Vagina (tissue), 2 donors: ENCODE measurements at regions not wholly inside any gene's neighbourhood (a gene's known extent, or its start where the extent isn't known, plus 50 kb on each side); places are given as distances from the start of the nearest gene placed in this dataset.

ENCODE experiments used
- CTCF ChIP-seq, 3 experiments: fragments of 450-650 bp in 2 of 3; fragments of 200-600 bp in 1 of 3; sonication (generic) in 1 of 3; IDR thresholded peaks; one replicate each; pipeline ENCODE4 v1.5.1; 2017 to 2019; ENCODE audit warnings: antibody characterized with exemption in 3 of 3, mild to moderate bottlenecking in 2 of 3, moderate library complexity in 2 of 3
- POLR2A ChIP-seq, 2 donors: fragments of 450-650 bp; IDR thresholded peaks; one replicate each; pipeline ENCODE4 v1.6.1; 2017; ENCODE audit warnings: antibody characterized with exemption in 2 of 2, mild to moderate bottlenecking in 2 of 2, moderate library complexity in 2 of 2
- POLR2AphosphoS5 ChIP-seq, 2 donors: sonication (generic); formaldehyde crosslinking; IDR thresholded peaks; one replicate each; pipeline ENCODE4 v1.9.0; 2017; ENCODE audit warnings: antibody characterized with exemption in 2 of 2, mild to moderate bottlenecking in 2 of 2, low read depth in 1 of 2; ENCODE audit not compliant: insufficient read depth in 1 of 2

GRCh38 chr10:78291722-78292121, 258.1 kb downstream of the RPS24 start:
- TF ChIP-seq POLR2A (IDR thresholded peaks at IDR 0.05) = no peak
- no peak for TF ChIP-seq CTCF (IDR thresholded peaks at IDR 0.05)
- no peak for TF ChIP-seq POLR2AphosphoS5 (IDR thresholded peaks at IDR 0.05; ENCODE audit: insufficient read depth in 1 of 2, low read depth in 1 of 2)
